ENCODE measurements at regions not wholly inside any gene's neighbourhood (a gene's known extent, or its start where the extent isn't known, plus 50 kb on each side); places are given as distances from the start of the nearest gene placed in this dataset.

- TF ChIP-seq CTCF (conservative IDR thresholded peaks at IDR 0.05) (no peak), ZFX (IDR thresholded peaks at IDR 0.05) (no peak)
Observed at GRCh38 chr15:36191459-36191858, 388.0 kb upstream of the CDIN1 start.

Data from C4-2B (cell line).